Spleen (tissue), 11 donors: ENCODE measurements at regions not wholly inside any gene's neighbourhood (a gene's known extent, or its start where the extent isn't known, plus 50 kb on each side); places are given as distances from the start of the nearest gene placed in this dataset.

ENCODE experiments used
- DNase-seq: peaks from one replicate; pipeline ENCODE4 v3.0.0-alpha.2; 2020
- H3K27ac ChIP-seq, 8 donors: fragments of 200-600 bp; sonication (generic) in 7 of 8; 1 replicate in 4 of 8; 2 replicates in 4 of 8; pipeline versions ENCODE4 v1.5.0 to v1.8.0; 2016 to 2021; ENCODE audit warnings: inconsistent platforms in 4 of 8, mild to moderate bottlenecking in 4 of 8, moderate library complexity in 1 of 8
- H3K27me3 ChIP-seq, 7 donors: fragments of 200-600 bp; sonication (generic) in 6 of 7; replicated peaks in 1 of 7; 1 replicate in 4 of 7; 2 replicates in 3 of 7; pipeline versions ENCODE4 v1.5.0 to v1.8.0; 2016 to 2021; ENCODE audit warnings: inconsistent platforms in 3 of 7, mild to moderate bottlenecking in 1 of 7
- H3K36me3 ChIP-seq, 6 donors: fragments of 200-600 bp; sonication (generic) in 5 of 6; 1 replicate in 4 of 6; 2 replicates in 2 of 6; pipeline versions ENCODE4 v1.5.0 to v1.8.0; 2016 to 2021; ENCODE audit warnings: inconsistent platforms in 2 of 6
- H3K4me1 ChIP-seq, 6 donors: fragments of 200-600 bp; sonication (generic) in 5 of 6; 1 replicate in 3 of 6; 2 replicates in 3 of 6; pipeline versions ENCODE4 v1.5.0 to v1.8.0; 2016 to 2021; ENCODE audit warnings: inconsistent platforms in 3 of 6
- H3K4me3 ChIP-seq, 8 donors: fragments of 200-600 bp; sonication (generic) in 7 of 8; 1 replicate in 4 of 8; 2 replicates in 4 of 8; pipeline versions ENCODE4 v1.5.0 to v1.8.0; 2016 to 2021; ENCODE audit warnings: inconsistent platforms in 4 of 8, mild to moderate bottlenecking in 4 of 8, moderate library complexity in 2 of 8
- H3K9me3 ChIP-seq, 8 donors: fragments of 200-600 bp; sonication (generic) in 7 of 8; 1 replicate in 4 of 8; 2 replicates in 4 of 8; pipeline versions ENCODE4 v1.5.0 to v1.8.0; 2016 to 2021; ENCODE audit warnings: inconsistent platforms in 4 of 8
- POLR2A ChIP-seq, 3 donors: fragments of 450-650 bp; IDR thresholded peaks; one replicate each; pipeline ENCODE4 v1.5.1; 2017; ENCODE audit warnings: antibody characterized with exemption in 3 of 3, mild to moderate bottlenecking in 1 of 3
- POLR2AphosphoS5 ChIP-seq, 3 donors: sonication (generic); formaldehyde crosslinking; IDR thresholded peaks; one replicate each; pipeline ENCODE4 v1.5.1; 2017; ENCODE audit warnings: antibody characterized with exemption in 3 of 3
- WGBS, 5 donors: extraction: QIAGEN DNeasy Blood & Tissue Kit in 3 of 5; methylation state at CpG; one replicate each; pipeline versions ENCODE4 v1.1.5 to v1.1.7; 2013 to 2018; 5-methylcytosine and 5-hydroxymethylcytosine counted together
- intact Hi-C: fragments of 100-400 bp; cut with DNase I; formaldehyde crosslinking; loops from one replicate; pipeline ENCODE4 v1.15.0; 2023; ENCODE audit warnings: low total_unique reads
- TF ChIP-seq, protein P1 (sequence below), 11 experiments: fragments of 200-600 bp in 7 of 11; fragments of 450-650 bp in 4 of 11; sonication (generic) in 4 of 11; IDR thresholded peaks in 8 of 11; conservative IDR thresholded peaks in 3 of 11; 1 replicate in 7 of 11; 2 replicates in 4 of 11; pipeline versions ENCODE4 v1.4.0 to v1.8.0; 2016 to 2021; ENCODE audit warnings: antibody characterized with exemption in 11 of 11, inconsistent platforms in 4 of 11, mild to moderate bottlenecking in 1 of 11
- donor health status: healthy with polysubstance abuse.
- donor health status: DM: no; HTN: no; CAD: no; lungs with moderate emphysema.
- donor health status: DM: no; HTN: no; CAD: no.
- donor health status: Bipolar disorder and iron deficiency.
- donor health status: healthy.
- donor health status: DM: no; HTN: no; CAD: no.
- donor health status: DM: yes; HTN: yes; CAD: no.

DNA sequence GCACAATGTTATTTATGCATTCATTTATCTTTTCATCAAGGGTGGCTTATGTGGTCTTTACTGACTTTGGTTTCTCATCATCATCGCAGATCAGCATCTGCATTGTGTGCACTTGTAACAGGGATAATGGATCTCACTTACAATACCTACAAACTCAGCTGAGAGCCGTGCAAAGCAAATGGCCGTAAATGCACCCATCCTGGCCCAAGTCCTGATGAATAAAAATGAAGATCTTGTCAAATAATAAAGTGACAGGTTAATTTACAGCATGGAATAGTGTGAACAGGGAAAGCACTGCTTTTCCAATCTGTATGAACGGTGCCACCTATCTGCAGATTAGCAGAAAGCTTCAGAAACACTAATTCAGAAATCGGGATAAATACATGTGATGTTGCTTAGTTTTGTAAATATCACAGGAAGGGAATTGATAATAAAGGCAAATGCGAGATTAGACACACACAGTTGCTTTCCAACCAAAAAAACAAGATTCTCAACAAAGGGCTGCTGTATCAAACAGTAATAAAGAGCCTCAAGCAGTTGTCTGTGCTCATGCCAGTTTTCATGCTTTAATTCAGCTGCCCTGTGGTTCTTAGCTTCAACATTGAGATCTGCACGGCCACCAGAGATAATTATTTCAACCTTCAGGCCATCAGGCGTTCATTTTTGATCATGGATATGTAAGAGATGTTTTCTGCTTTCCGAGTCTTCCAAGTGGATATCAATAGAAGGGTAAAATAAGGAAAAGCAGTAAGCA lies 153.4 kb upstream of the POU5F2 start:
- WGBS, 5 donors: 84 to 90% (median 85%) methylated on average over 9 of the region's 9 CpGs
- H3K36me3 ChIP-seq: peaks cover 0 to 4% (median 0%) of the 10 kb centered on the region in 6 donors
- no peaks in the 10 kb centered on the region for H3K27me3 ChIP-seq
- TF ChIP-seq, protein P1, sequence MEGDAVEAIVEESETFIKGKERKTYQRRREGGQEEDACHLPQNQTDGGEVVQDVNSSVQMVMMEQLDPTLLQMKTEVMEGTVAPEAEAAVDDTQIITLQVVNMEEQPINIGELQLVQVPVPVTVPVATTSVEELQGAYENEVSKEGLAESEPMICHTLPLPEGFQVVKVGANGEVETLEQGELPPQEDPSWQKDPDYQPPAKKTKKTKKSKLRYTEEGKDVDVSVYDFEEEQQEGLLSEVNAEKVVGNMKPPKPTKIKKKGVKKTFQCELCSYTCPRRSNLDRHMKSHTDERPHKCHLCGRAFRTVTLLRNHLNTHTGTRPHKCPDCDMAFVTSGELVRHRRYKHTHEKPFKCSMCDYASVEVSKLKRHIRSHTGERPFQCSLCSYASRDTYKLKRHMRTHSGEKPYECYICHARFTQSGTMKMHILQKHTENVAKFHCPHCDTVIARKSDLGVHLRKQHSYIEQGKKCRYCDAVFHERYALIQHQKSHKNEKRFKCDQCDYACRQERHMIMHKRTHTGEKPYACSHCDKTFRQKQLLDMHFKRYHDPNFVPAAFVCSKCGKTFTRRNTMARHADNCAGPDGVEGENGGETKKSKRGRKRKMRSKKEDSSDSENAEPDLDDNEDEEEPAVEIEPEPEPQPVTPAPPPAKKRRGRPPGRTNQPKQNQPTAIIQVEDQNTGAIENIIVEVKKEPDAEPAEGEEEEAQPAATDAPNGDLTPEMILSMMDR (IDR thresholded peaks at IDR 0.05 in 8 of 11, conservative IDR thresholded peaks at IDR 0.05 in 3 of 11): no peak
- TF ChIP-seq POLR2AphosphoS5 (IDR thresholded peaks at IDR 0.05): no peak
- no peak for DNase-seq
- no peaks in the 10 kb centered on the region for H3K9me3 ChIP-seq
- no peaks in the 10 kb centered on the region for H3K4me1 ChIP-seq
- intact Hi-C loops: no loop called here
- no peak overlapping the region for H3K4me3 ChIP-seq
- no peak overlapping the region for H3K27ac ChIP-seq

GRCh38 chr5:93893075-93893474 lies 151.7 kb upstream of the POU5F2 start:
- intact Hi-C loops: no loop called here
- peaks cover 0 to 4% (median 0%) of the 10 kb centered on the region in 6 donors for H3K36me3 ChIP-seq
- WGBS, 5 donors: 90 to 98% (median 94%) methylated on average over 5 of the region's 5 CpGs
- H3K4me1 ChIP-seq: no peaks in the 10 kb centered on the region
- no peak overlapping the region for H3K27ac ChIP-seq
- no peak for TF ChIP-seq POLR2A (IDR thresholded peaks at IDR 0.05)
- no peak for TF ChIP-seq POLR2AphosphoS5 (IDR thresholded peaks at IDR 0.05)
- TF ChIP-seq, protein P1 (IDR thresholded peaks at IDR 0.05 in 8 of 11, conservative IDR thresholded peaks at IDR 0.05 in 3 of 11): no peak
- no peak for DNase-seq
- H3K27me3 ChIP-seq: no peaks in the 10 kb centered on the region
- no peak overlapping the region for H3K4me3 ChIP-seq
- H3K9me3 ChIP-seq: no peaks in the 10 kb centered on the region

GRCh38 chr5:93892481-93892880 lies 151.1 kb upstream of the POU5F2 start:
- no peaks in the 10 kb centered on the region for H3K9me3 ChIP-seq
- no peak overlapping the region for H3K4me3 ChIP-seq
- TF ChIP-seq, protein P1 (IDR thresholded peaks at IDR 0.05 in 8 of 11, conservative IDR thresholded peaks at IDR 0.05 in 3 of 11): no peak
- TF ChIP-seq POLR2AphosphoS5 (IDR thresholded peaks at IDR 0.05): no peak
- no peak for TF ChIP-seq POLR2A (IDR thresholded peaks at IDR 0.05)
- no peak overlapping the region for H3K27ac ChIP-seq
- no peak for DNase-seq
- peaks cover 0 to 6% (median under 1%) of the 10 kb centered on the region in 6 donors for H3K4me1 ChIP-seq
- peaks cover 0 to 4% (median 0%) of the 10 kb centered on the region in 6 donors for H3K36me3 ChIP-seq
- H3K27me3 ChIP-seq: no peaks in the 10 kb centered on the region
- intact Hi-C loops: no loop called here

DNA sequence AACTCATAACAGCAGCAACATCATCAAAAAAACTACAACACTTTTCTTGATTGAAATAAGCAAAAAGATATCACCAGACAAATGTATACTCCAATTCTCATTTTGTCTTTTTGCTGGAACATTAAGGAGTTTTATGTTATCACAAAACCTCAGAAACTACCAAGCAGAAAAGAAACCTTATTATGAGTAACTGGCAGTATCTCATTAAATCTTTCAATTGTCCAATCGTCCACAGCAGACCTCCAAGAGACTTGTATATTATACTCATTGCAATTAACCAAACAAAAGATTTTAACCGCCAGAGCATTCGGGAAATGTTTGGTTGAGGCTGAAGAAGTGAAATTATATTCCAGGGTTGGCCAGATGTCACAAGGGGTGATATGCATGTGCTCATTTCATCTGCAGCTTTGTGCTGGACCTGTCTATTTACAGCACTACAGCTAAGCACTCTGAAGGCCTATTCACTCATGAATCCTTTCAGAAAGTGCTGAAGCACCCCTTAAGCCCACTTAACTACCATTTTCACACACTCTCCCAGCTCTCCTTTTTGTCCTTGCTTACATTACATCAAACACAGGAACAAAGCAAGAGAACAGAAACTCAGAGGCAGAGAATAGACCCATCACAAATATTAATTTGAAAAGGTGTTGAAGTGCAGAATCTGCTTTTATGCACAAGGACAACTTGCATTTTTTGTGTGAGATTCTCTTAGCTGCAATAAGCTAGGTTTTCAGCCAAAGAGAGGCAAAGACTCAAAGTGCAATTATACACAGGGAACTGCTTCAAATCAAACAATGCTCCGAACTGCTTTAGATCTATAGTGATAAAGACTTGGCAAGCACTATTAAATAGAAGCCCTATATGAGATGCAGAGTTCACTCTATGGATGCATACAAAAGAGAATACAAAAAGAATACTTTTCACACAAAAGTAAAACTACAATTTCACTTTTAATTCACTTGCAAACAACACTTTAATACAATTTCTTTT lies 150.4 kb upstream of the POU5F2 start:
- no peak overlapping the region for H3K4me3 ChIP-seq
- no peaks in the 10 kb centered on the region for H3K27me3 ChIP-seq
- DNase-seq: no peak
- no peaks in the 10 kb centered on the region for H3K9me3 ChIP-seq
- H3K27ac ChIP-seq: no peak overlapping the region
- intact Hi-C loops: no loop called here
- peaks cover 0 to 13% (median 4%) of the 10 kb centered on the region in 6 donors for H3K4me1 ChIP-seq
- H3K36me3 ChIP-seq: peaks cover 0 to 4% (median 0%) of the 10 kb centered on the region in 6 donors
- TF ChIP-seq POLR2AphosphoS5 (IDR thresholded peaks at IDR 0.05) (no peak), POLR2A (IDR thresholded peaks at IDR 0.05) (no peak)
- TF ChIP-seq, protein P1 (IDR thresholded peaks at IDR 0.05 in 8 of 11, conservative IDR thresholded peaks at IDR 0.05 in 3 of 11): no peak
- 93 to 94% (median 94%) methylated on average over 4 of the region's 4 CpGs for WGBS, 5 donors
